ENCODE measurements at regions not wholly inside any gene's neighbourhood (a gene's known extent, or its start where the extent isn't known, plus 50 kb on each side); places are given as distances from the start of the nearest gene placed in this dataset.

DNA sequence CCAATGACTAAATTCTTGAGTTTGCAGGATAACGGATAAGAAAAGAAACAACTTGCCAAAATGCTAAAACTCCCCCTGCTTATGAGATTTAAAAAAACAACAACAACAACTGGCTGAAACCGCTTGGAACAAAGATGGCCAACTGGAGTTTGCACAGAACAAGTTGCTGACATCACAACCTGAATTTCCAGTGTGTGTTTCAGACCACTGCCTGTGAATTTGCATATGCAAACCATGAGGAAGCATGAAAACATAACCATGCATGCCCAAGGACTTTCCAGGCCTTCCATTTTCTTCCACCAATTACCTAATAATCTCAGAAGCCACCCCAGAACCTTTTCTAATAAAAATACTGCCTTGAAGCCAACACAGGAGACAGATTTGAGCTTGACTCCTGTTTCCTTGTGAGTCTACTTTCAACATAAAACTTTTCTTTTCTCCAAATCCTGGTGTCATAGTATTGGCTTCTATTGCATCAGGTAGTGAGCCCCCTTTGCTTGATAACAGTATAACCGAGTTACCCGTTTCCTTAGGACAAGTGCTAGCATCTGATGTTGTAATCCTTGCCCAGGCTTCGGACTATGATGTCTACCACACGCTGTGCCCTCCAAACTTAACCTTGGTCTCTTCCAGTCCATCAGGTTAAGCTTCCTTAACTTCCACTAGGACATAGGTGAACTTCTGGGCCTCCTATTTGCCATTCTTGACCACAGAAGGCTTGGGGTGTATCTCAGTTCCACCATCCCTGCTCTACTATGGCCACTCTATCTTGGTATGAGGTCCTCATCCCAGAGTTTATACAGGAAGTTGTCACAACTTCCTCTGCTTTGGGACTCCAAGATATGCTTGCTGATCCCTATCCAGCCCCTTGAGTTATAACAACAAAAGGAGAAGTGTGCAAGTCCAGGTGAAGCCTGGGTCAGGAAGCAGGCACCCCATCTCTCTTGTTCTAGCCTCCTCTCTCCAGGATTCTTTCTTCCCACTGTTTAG, 385.5 kb upstream of the INTU start:
- no peaks in the 10 kb centered on the region for H3K27me3 ChIP-seq (ENCODE audit: control insufficient read depth in 2 of 2, insufficient read depth in 2 of 2, low read length in 2 of 2)
- POLR2A ChIA-PET = no interaction called here
- CTCF ChIA-PET = no interaction called here

DNA sequence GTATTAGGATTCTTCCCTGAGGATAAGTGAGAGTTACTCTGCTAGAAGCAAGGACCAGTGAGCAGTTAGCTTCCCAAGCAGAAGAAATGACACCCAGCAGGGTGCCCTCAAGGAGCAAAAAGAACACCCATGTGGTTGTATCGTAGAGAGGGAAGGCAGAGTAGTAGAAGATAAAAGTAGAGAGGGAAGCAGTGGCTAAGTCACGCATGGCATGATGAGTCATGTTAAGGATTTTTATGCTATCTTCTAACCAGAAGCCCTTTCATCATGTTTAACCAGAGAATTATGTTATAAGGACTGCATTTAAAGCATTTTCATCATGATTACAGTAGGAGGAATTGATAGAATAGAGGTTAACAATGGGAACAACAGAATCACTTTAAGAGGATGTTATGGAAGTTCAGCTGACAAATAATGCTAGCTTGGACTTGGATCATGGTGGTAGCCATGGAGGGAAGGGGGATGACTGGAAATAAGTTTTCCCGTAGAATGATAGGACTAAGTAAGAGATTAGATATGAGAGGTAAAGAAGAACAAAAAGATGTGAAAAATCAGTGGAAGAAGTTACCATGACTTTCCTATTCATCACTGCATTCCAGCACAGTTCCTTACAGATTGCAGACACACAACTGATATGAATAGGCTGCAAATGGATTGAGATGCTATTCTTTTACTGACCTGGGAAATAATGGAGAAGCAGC, 383.5 kb upstream of the INTU start:
- Histone ChIP-seq H2AFZ (ENCODE audit: low read depth, low read length) (no peak overlapping the region), H3K4me2 (ENCODE audit: insufficient read depth, low read length) (no peak overlapping the region), H3K27ac (ENCODE audit: insufficient read depth, low read depth, low read length) (no peak overlapping the region), H3K9me3 (replicated peaks; ENCODE audit: control insufficient read depth, insufficient read depth, low read length) (peaks cover 6% of the 10 kb centered on the region), H3K36me3 (ENCODE audit: control insufficient read depth in 2 of 2, extremely low read depth in 1 of 2, insufficient read depth in 2 of 2, low read length in 2 of 2) (no peaks in the 10 kb centered on the region), H3K4me1 (ENCODE audit: control insufficient read depth, extremely low read depth, insufficient read depth, low read length) (no peaks in the 10 kb centered on the region), H3K27me3 (ENCODE audit: control insufficient read depth in 2 of 2, insufficient read depth in 2 of 2, low read length in 2 of 2) (no peaks in the 10 kb centered on the region), H3K79me2 (ENCODE audit: control insufficient read depth, insufficient read depth, low read length) (no peaks in the 10 kb centered on the region), H4K20me1 (replicated peaks; ENCODE audit: control insufficient read depth, extremely low read depth, insufficient read depth, low read length) (no peaks in the 10 kb centered on the region), H3K9ac (replicated peaks; ENCODE audit: extremely low read depth, insufficient read depth, low read length) (no peak overlapping the region), H3K4me3 (replicated peaks in 1 of 3; ENCODE audit: insufficient read depth in 1 of 3, low read depth in 1 of 3, low read length in 3 of 3) (no peak overlapping the region), H3K9me1 (replicated peaks; ENCODE audit: control insufficient read depth, extremely low read depth, insufficient read depth, low read length) (no peaks in the 10 kb centered on the region)
- BruUV-seq (replicated peaks) = no TSS peak
- no peak for FAIRE-seq
- DNase-seq (ENCODE audit: low read depth, low spot score) = no peak
- intact Hi-C loops (cut with micrococcal nuclease) (no loop called here), dilution Hi-C loops (cut with MboI; ENCODE audit: extremely low pct_ligation_motif_present, low sequenced_read_pairs) (no loop called here)
- ChIA-PET POLR2A (no interaction called here), CTCF (no interaction called here)
- TF ChIP-seq POLR2A (IDR thresholded peaks at IDR 0.05; ENCODE audit: low read depth, low read length) = no peak
- TF ChIP-seq, protein P1, sequence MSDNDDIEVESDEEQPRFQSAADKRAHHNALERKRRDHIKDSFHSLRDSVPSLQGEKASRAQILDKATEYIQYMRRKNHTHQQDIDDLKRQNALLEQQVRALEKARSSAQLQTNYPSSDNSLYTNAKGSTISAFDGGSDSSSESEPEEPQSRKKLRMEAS (IDR thresholded peaks at IDR 0.05; ENCODE audit: insufficient read depth, insufficient read length) = no peak
- no peak for TF ChIP-seq EZH2 (IDR thresholded peaks at IDR 0.05; ENCODE audit: borderline replicate concordance, low read depth, low read length, severe bottlenecking)
- TF ChIP-seq MYC (IDR thresholded peaks at IDR 0.05; ENCODE audit: low read depth, low read length) = no peak
- TF ChIP-seq FOS (IDR thresholded peaks at IDR 0.05; ENCODE audit: borderline replicate concordance, insufficient read depth, low read length) = no peak
- no peak for TF ChIP-seq POLR2AphosphoS5 (IDR thresholded peaks at IDR 0.05; ENCODE audit: insufficient read depth, low read depth, low read length)
- TF ChIP-seq, protein P2, sequence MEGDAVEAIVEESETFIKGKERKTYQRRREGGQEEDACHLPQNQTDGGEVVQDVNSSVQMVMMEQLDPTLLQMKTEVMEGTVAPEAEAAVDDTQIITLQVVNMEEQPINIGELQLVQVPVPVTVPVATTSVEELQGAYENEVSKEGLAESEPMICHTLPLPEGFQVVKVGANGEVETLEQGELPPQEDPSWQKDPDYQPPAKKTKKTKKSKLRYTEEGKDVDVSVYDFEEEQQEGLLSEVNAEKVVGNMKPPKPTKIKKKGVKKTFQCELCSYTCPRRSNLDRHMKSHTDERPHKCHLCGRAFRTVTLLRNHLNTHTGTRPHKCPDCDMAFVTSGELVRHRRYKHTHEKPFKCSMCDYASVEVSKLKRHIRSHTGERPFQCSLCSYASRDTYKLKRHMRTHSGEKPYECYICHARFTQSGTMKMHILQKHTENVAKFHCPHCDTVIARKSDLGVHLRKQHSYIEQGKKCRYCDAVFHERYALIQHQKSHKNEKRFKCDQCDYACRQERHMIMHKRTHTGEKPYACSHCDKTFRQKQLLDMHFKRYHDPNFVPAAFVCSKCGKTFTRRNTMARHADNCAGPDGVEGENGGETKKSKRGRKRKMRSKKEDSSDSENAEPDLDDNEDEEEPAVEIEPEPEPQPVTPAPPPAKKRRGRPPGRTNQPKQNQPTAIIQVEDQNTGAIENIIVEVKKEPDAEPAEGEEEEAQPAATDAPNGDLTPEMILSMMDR (IDR thresholded peaks at IDR 0.05; ENCODE audit: extremely low read depth in 1 of 2, insufficient read depth in 1 of 2, low read depth in 1 of 2, low read length in 2 of 2) = no peak
- no peak for TF ChIP-seq GATA2 (IDR thresholded peaks at IDR 0.05; ENCODE audit: insufficient read depth, insufficient read length, low read depth, low read length)
- TF ChIP-seq JUN (IDR thresholded peaks at IDR 0.05; ENCODE audit: borderline replicate concordance, insufficient read depth, insufficient read length, low read depth) = no peak

More for the DNA sequence above, 385.5 kb upstream of the INTU start:
- H2AFZ ChIP-seq (ENCODE audit: low read depth, low read length) = no peak overlapping the region
- H3K9ac ChIP-seq (replicated peaks; ENCODE audit: extremely low read depth, insufficient read depth, low read length) = no peak overlapping the region
- H3K27ac ChIP-seq (ENCODE audit: insufficient read depth, low read depth, low read length) = no peak overlapping the region
- no TSS peak for BruUV-seq (replicated peaks)
- no peaks in the 10 kb centered on the region for H3K4me1 ChIP-seq (ENCODE audit: control insufficient read depth, extremely low read depth, insufficient read depth, low read length)
- no peaks in the 10 kb centered on the region for H3K36me3 ChIP-seq (ENCODE audit: control insufficient read depth in 2 of 2, extremely low read depth in 1 of 2, insufficient read depth in 2 of 2, low read length in 2 of 2)
- H3K79me2 ChIP-seq (ENCODE audit: control insufficient read depth, insufficient read depth, low read length) = no peaks in the 10 kb centered on the region
- DNase-seq (ENCODE audit: low read depth, low spot score) (no peak), FAIRE-seq (no peak)
- no peak overlapping the region for H3K4me2 ChIP-seq (ENCODE audit: insufficient read depth, low read length)
- H3K9me1 ChIP-seq (replicated peaks; ENCODE audit: control insufficient read depth, extremely low read depth, insufficient read depth, low read length) = no peaks in the 10 kb centered on the region
- dilution Hi-C loops (cut with MboI; ENCODE audit: extremely low pct_ligation_motif_present, low sequenced_read_pairs) = no loop called here
- TF ChIP-seq, protein P1 (IDR thresholded peaks at IDR 0.05; ENCODE audit: insufficient read depth, insufficient read length) = no peak
- TF ChIP-seq MYC (IDR thresholded peaks at IDR 0.05; ENCODE audit: low read depth, low read length) (no peak), POLR2A (IDR thresholded peaks at IDR 0.05; ENCODE audit: low read depth, low read length) (no peak), GATA2 (IDR thresholded peaks at IDR 0.05; ENCODE audit: insufficient read depth, insufficient read length, low read depth, low read length) (no peak), EZH2 (IDR thresholded peaks at IDR 0.05; ENCODE audit: borderline replicate concordance, low read depth, low read length, severe bottlenecking) (no peak), FOS (IDR thresholded peaks at IDR 0.05; ENCODE audit: borderline replicate concordance, insufficient read depth, low read length) (no peak), POLR2AphosphoS5 (IDR thresholded peaks at IDR 0.05; ENCODE audit: insufficient read depth, low read depth, low read length) (no peak)
- no peaks in the 10 kb centered on the region for H4K20me1 ChIP-seq (replicated peaks; ENCODE audit: control insufficient read depth, extremely low read depth, insufficient read depth, low read length)
- intact Hi-C loops (cut with micrococcal nuclease) = no loop called here
- peaks cover 6% of the 10 kb centered on the region for H3K9me3 ChIP-seq (replicated peaks; ENCODE audit: control insufficient read depth, insufficient read depth, low read length)
- H3K4me3 ChIP-seq (replicated peaks in 1 of 3; ENCODE audit: insufficient read depth in 1 of 3, low read depth in 1 of 3, low read length in 3 of 3) = no peak overlapping the region
